ENCODE measurements at regions not wholly inside any gene's neighbourhood (a gene's known extent, or its start where the extent isn't known, plus 50 kb on each side); places are given as distances from the start of the nearest gene placed in this dataset.

DNA sequence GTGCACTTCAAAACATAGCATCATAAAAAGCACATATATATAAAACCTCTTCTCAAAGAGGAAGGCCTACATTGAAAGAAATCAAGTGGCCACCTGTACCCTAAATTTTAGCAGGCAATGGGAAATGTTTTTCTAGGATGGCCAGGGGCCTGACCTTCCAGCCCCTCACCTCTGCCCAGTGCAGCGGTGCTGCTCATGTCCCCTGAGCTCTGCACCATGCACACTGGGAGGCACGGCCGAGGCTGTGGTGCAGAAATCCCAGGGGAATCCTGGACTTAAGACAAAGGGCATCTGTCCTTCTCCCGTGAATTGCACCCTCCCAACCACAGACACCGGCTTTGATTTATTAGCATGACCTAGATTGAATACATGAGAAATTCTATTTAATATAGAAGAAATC lies 551.4 kb downstream of the GLRX3 start:
- no peak for TF ChIP-seq CBX2 (IDR thresholded peaks at IDR 0.05; ENCODE audit: borderline replicate concordance, low read depth)
- TF ChIP-seq, protein P1, sequence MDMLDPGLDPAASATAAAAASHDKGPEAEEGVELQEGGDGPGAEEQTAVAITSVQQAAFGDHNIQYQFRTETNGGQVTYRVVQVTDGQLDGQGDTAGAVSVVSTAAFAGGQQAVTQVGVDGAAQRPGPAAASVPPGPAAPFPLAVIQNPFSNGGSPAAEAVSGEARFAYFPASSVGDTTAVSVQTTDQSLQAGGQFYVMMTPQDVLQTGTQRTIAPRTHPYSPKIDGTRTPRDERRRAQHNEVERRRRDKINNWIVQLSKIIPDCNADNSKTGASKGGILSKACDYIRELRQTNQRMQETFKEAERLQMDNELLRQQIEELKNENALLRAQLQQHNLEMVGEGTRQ (IDR thresholded peaks at IDR 0.05): no peak

Measured in A549 (cell line).